NCI-H748 treated with DMSO at 0.1 percent for 48 hours (cell line): ENCODE measurements at regions not wholly inside any gene's neighbourhood (a gene's known extent, or its start where the extent isn't known, plus 50 kb on each side); places are given as distances from the start of the nearest gene placed in this dataset.

Experiments
- DNase-seq: peaks from one replicate; lab custom pipeline; 2025; lab: John Stamatoyannopoulos, UW

DNA sequence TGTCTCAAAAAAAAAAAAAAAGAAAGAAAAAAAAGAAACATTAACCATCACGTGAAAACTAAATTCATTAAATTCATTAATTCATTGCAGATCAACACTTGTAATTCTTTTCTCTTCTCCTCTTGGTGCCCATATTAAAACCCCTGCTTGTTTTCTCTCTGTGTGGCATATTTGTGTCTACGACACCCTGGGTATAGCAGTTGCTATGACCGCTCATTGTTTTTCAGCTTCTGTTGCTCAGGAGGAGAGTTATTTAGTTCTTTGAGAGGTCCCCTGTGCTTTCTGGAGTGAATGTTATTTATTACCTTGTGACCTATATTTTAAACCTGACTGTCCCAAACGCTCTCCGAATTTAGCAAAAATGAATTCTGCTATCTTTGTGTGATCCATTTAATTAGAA lies 62.3 kb upstream of the CLMP start:
- DNase-seq = no peak

DNA sequence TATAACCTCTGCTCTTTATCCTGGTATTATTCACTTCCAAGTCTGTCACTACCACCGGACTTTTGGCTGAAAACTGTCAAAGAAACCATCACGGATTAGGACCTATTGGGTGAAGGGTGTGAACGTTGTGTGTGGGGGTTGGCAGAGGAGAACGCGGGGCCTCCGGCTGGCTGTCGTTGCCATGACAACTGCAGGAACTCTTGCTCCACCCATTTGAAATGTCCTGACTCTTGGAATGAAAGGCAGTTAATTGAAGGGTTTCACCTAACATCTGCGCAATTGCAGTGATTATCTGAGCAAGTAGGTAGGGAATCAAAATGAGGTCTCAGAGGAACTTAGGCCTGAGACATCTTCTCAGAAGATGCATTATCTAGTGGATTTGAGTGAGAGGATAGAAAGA lies 60.9 kb upstream of the CLMP start:
- no peak for DNase-seq

DNA sequence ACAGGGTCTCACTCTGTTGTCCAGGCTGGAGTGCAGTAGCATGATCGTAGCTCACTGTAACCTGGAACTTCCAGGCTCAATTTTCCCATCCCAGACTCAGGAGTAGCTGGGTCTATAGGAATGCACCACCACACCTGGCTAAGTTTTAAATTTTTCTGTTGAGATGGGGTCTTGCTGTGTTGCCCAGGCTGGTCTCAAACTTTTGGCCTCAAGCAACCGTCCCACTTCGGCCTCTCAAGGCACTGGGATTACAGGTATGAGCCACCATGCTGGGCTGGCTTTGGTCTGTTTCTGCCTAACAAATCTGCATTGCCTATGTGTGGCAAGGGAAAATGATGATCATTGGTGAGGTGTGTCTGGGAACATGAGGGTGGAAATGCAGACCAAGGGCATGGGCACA lies 59.3 kb upstream of the CLMP start:
- no peak for DNase-seq

DNA sequence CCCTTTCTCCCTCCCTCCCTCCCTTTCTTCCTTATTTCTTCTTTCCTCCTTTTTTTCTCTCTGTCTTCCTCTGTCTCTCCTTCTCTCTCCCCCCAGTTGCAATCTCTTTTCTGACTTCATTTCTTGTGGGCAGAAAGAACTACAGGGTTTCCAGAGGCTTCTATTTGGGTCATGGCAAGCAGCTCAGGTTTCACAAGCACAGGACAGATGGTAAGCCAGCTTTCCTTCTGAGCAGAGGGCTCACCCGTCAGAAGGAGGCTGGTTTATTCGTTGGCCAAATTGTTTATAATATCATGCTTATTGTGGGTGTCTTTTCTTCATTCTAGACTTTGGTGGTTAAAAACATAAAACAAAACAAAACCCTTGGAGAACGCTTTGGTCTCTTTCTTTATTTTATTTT lies 58.9 kb upstream of the CLMP start:
- DNase-seq = no peak

DNA sequence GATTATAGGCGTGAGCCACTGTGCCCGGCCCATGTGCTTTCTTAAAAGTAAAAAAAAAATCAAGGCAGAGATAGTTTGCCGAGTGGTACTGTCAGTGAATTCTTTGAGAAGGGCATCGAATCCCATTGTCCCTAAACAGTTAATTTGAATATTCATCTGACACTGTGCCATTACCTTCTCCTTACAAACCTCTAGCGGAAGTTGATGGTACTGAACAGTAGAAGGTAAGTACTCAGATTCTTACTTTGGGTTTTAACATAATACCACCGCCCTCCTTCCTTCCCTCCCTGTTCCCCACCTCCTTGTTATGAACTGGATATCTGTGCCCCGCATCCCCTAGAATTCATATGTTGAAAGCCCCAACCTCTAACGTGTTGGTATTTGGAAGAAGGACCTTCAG lies 58.2 kb upstream of the CLMP start:
- DNase-seq = no peak

DNA sequence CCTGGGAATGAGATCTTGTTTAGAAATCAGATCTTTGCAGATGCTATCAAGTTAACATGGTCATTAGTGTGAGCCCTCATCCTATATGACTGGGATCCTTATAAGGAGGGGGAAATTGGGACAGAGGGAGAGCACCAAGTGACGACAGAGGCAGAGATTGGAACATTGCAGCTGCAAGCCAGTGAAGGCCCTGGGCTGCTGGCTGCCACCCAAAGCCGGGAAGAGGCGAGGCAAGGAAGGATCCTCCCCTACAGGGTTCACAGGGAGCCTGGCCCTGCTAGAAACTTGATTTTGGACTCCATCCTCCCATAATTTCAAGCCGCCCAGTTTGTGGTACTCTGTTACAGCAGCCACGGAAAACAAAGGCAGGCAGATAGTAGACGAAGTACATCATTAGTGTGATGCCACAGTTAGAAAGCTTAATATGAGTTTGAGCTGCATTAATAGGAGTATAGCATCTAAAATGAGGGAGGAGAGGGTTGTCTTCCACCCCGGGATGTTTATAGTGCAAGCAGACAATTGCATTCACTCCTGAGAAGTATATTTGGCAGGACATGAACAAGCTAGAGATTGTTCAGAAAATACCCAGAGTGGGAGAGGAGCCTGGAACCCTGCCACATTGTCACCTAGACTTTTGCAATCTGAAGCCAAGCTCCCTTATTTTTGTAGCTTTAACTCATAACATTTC lies 56.8 kb upstream of the CLMP start:
- DNase-seq = no peak

DNA sequence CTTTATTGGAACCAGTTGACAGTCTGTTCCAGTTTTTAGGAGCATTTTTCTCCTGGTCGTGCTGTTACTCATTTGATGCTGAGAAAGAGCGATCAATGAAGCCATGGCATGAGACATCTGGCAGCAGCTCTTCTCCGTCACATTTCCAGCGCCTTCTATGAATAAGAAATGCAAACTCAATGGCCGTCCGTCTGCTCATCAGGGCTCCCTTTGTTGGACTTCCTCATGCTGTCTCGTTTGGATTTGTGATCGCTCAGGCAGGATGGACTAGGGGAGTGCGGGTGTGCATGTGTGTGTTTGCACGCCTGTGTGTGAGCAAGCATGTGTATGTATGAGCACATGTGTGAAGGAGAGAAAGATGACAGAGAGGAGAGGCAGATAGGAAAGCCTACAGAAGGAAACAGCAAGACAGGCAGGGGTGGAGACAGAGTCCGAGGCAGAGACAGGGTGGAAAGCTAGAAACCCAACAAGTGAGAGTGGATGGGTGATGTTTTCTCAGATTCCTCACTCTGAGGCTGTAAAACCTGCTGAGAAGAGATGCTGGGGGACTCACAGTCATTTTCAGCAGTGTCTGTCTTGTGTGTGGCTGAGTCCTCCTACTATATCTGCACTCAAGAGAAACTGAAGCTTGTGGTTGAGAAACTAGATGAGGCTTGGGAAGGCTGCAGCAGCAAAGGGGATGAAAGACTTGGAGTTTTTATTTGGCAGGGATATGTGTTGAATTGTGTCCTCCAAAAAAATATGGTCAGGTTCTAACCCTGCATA lies 56.0 kb upstream of the CLMP start:
- no peak for DNase-seq

DNA sequence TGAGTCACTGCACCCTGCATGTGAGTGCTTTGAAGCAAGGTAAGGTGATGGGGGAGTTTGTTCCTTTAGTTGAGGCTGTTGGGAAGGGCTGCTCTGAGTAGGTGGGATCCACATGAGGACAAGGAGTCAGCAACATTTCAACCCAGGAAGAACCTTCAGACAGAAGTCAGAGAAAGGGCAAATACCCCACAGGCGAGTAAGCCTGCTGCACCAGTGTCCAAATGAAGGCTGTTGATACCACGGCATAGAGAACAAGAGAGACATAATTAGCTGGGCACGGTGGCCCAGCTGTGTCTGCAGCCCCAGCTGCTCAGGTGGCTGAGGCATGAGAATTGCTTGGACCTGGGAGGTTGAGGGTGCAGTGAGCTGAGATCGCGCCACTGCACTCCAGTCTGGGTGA lies 54.3 kb upstream of the CLMP start:
- no peak for DNase-seq

DNA sequence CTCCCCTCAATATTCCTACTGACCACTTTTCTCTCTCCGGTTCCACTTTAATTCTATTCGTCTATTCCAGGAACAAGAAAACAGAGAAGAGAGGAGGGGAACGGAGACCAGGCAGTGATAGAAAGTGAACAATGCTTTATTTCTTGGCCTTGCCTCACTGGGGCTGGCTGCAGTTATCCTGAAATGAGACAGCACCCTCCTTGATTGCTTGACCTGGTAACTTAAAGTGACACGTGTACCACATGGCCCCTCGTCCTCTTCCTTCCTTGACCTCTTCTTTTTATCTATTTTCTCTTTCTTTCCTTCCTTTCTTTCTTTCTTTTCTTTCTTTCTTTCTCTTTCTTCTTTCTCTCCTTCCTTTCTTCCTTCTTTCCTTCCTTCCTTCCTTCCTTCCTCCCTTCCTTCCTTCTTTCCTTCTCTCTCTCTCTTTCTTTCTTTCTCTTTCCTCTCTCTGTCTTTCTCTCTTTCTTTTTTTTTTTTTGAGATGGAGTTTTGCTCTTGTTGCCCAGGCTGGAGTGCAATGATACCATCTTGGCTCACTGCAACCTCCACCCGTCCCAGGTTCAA lies 52.8 kb upstream of the CLMP start:
- no peak for DNase-seq

DNA sequence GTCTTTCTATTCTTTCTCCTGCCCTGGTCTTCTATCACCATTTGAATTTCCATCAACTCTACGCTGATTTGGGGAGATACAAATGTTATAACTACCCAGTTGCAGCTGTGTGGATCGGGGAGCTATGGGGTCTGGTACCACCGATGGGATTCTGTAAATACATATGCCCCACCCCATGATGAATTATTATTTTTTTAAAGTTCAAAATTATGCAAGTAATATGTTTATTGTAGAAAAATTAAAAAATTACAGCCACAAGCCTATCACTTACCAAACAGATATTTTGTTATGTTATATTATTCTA lies 52.4 kb upstream of the CLMP start:
- no peak for DNase-seq

DNA sequence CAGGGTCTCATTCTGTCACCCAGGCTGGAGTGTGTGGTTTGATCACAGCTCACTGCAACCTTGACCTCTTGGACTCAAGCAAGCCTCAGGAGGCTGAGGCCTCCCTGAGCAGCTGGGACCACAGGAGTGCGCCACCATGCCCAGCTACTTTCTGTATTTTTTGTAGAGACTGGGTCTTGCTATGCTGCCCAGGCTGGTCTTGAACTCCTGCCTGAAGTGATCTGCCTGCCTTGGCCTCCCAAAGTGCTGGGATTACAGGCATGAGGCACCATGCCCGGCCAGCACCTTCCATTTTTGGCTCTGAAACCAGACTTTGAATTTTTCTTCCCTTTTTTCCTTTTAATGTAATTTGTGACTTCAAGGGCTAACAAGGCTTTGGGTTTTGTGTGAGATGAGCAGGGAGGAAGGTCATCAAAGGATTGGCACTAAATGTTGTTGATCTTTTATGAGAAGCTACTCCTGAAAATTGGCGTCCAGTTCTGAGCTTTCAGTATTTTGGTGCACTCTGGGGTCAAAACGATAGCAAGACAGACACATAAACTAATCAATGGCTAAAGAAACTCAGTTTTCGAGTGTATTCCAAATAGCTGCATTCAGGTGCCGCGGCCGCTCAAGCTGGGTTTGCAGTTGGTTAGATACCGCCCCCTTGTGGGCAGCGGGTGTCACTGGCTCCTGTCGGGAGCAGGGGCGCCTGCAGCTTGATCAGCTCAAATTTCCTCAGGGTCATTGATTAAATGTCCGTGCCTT lies 51.9 kb upstream of the CLMP start:
- peak; percentile 11 for DNase-seq

DNA sequence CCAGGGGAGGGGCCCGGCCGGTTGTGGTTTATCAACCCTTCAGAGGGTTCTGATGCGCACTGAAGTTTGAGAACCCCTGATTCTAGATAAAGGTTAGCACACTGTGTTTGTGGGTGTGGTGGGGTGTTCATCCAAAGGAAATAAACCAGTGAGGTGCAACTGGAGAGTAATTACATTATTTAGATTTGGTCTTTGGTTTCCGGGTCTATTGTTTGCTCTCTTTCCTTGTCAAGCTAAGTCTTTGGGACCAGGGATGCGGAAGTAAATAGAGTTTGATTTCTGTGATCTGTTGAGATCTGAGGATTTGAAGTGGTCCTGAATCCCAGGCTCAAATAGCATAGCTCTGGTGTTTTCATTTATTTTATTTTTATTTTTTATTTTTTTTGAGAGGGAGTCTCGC lies 50.5 kb upstream of the CLMP start:
- no peak for DNase-seq
